DMS 273 treated with DMSO at 0.1 percent for 48 hours (cell line): ENCODE measurements at regions not wholly inside any gene's neighbourhood (a gene's known extent, or its start where the extent isn't known, plus 50 kb on each side); places are given as distances from the start of the nearest gene placed in this dataset.

Experiments used
- DNase-seq: peaks from one replicate; lab custom pipeline; 2025; lab: John Stamatoyannopoulos, UW

GRCh38 chr2:220915092-220915623, 656.9 kb downstream of the EPHA4 start:
- no peak for DNase-seq

GRCh38 chr2:220916931-220917330, 655.2 kb downstream of the EPHA4 start:
- DNase-seq, result no peak

- DNase-seq, result no peak
Measured at GRCh38 chr2:220930271-220931076, 641.6 kb downstream of the EPHA4 start.

- no peak for DNase-seq
Measured at GRCh38 chr2:220931491-220931890, 640.6 kb downstream of the EPHA4 start.

GRCh38 chr2:220932041-220932440, 640.1 kb downstream of the EPHA4 start:
- DNase-seq, result no peak

GRCh38 chr2:220935789-220936321, 636.2 kb downstream of the EPHA4 start:
- DNase-seq, result no peak

DNA sequence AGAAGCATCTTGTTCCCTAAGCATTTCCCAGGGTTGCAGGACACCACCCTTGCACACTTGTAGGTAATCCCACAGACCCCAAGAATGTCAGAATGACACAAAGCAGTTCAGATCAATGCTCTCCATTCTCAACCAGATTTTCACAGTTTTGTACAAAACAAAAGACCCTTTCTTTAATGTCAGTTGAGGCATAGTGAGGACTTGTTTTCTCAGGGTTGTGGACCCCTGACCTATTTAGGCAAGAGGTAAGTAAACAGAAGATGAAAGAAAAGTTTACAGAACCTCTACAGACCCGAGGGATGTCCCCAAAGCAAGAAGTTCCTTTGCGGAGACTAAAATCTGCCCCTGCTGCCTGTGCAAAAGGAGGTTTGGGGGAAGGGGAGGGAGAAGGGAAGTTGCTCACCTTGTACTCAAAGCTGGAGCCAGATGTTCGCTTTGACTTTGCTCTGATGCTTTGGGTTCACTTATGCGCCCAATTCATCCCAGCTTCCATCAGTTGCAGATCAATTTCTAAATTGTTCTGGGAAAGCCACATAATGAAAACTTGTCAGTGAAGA, 635.4 kb downstream of the EPHA4 start:
- no peak for DNase-seq

- DNase-seq, result no peak
Measured at GRCh38 chr2:220937245-220937644, 634.9 kb downstream of the EPHA4 start.

- DNase-seq, result no peak
Measured at GRCh38 chr2:220940646-220941045, 631.5 kb downstream of the EPHA4 start.

DNA sequence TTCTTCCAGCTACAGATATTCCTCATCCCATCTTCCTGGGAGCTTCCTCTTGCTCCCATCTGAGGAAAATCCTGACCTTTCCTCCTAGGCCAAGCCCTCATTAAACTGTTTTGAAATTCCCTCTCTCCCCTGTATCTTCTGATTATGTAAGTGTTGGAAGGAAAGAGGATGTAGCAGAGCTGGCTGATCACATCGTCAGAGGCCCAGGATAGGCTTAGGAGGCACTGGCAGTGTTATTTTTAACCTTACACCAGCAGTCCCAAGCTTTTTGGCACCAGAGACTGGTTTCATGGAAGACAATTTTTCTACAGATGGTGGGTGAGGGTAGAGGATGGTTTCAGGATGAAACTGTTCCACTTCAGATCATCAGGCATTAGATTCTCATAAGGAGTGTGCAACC, 630.4 kb downstream of the EPHA4 start:
- no peak for DNase-seq

GRCh38 chr2:220946552-220946951, 625.6 kb downstream of the EPHA4 start:
- DNase-seq, result no peak

DNA sequence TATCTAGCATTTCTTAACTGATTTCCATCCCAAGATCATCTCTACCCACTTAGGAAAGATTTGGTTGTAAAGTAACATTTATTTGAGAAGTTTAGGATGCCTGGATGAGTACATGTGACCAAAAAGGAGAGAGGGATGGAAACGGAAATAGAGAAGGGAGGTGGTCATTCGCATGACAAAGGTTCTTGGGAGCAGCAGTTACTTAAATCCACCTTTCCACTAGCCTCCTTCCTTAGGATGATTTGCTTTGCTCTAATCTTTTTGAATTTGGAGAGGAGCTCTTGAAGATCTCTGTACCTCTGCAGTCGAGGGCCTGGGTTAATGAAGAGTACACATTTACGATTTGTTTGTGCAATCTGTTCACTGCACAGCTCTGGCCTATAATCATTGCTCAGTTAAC, 623.5 kb downstream of the EPHA4 start:
- DNase-seq, result no peak

DNA sequence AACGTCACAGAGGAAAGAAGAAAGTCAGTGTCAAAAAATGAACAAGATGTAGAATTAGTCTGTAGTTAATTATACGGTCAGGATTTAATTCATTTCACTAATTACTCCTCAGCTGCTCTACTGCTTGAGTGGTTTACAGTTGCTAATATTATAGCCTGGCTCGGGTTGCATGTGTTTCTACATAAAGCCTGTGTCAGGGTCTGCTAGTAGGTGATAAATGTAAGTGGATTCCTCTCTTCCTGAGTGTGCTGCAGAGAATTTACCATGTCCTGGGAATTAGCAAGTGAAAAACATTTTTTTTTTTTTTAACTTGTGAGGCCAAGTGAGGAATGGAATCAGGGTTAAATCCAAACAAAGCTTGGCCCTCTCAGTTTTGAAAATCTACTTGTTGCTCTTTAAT, 622.6 kb downstream of the EPHA4 start:
- DNase-seq, result no peak

DNA sequence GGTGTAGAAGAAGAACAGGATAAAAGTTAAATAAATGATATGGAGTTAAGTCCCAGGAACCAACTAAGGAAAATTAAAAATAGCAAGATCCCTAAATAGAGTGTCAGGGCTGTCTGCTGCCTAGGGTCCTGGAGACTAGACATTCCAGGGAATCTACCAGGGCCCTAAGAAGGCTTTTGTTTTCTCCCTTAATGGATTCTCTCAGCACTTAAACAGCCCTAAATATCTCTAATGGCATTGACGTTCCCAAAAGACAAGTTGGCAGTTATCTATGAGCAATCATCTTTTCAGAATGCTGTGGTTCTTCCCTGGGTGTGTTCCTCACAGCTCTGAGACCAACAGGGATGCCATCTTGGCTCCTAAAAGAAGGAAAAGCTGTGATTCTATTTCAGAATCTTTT, 616.3 kb downstream of the EPHA4 start:
- no peak for DNase-seq

GRCh38 chr2:220956429-220956828, 615.7 kb downstream of the EPHA4 start:
- no peak for DNase-seq

- DNase-seq, result no peak
Measured at GRCh38 chr2:220959391-220959802, 612.7 kb downstream of the EPHA4 start.

- DNase-seq, result no peak
Measured at GRCh38 chr2:220961143-220961860, 610.8 kb downstream of the EPHA4 start.

DNA sequence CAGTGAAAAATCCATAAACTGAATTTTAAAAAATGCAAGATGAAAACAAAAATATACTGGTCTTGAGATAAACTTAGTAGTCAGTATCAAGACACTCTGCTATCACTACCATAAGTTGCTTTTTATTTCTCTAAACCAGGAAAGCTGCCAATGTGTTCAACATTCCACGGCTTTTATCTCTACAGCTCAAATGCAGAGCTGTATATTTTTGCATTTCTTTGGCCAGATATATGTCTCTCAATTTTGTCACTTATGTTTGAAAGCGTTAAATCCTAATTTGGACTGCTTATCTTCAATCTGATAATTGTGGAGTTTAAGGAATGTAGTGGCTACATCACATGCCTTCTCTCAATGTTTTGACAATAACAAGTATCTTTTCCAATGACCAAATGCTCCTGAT, 609.5 kb downstream of the EPHA4 start:
- DNase-seq, result no peak

- no peak for DNase-seq
Measured at GRCh38 chr2:220963076-220963475, 609.0 kb downstream of the EPHA4 start.

- no peak for DNase-seq
Measured at GRCh38 chr2:220963930-220964329, 608.2 kb downstream of the EPHA4 start.

DNA sequence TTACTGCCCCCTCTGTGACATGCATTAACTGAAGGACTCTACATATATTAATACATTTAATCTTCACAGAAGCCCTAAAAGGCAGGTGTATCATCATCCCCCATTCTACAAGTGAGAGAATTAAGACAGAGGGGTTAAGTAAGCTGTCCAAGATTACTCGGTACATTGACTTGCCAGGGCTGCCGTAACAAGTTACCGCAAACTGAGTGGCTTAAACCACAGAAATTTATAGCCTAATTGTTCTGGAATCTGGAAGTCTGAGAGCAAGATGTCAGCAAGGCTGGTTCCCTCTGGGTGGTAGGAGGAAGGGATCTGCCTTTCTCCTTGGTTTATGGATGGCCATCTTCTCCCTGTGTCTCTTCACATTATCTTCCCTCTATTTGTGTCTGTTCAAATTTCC, 605.5 kb downstream of the EPHA4 start:
- DNase-seq, result no peak

DNA sequence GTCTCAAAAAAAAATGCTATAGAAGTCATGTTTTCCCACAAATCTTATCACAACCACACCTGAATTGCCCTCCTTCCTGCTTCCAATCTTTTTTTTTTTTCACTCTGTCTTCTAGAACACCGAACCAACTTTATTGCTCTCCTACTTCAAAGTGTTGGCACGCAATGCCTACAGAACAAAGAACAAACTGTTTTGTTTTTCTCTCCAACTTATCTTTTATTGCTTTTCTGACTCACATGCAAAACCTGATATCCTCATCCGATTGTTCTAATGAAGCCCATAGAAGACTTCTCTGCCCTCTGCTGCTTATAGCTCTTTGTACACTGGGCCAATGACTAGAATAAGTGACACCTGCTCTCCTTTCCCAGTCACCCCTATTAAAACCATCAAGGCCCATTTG, 602.8 kb downstream of the EPHA4 start:
- DNase-seq, result no peak
